ENCODE measurements at regions not wholly inside any gene's neighbourhood (a gene's known extent, or its start where the extent isn't known, plus 50 kb on each side); places are given as distances from the start of the nearest gene placed in this dataset.

GRCh38 chr15:69753867-69754266, 301.2 kb downstream of the RPLP1 start:
- TF ChIP-seq CTCF (IDR thresholded peaks at IDR 0.05) (no peak), POLR2A (IDR thresholded peaks at IDR 0.05) (no peak)

Data from prostate gland (tissue), 2 donors.